Stomach (tissue), 8 donors: ENCODE measurements at regions not wholly inside any gene's neighbourhood (a gene's known extent, or its start where the extent isn't known, plus 50 kb on each side); places are given as distances from the start of the nearest gene placed in this dataset.

ENCODE experiments used
- DNase-seq, 2 donors: peaks; one replicate each; pipeline versions ENCODE4 v3.0.0 to v3.0.0-alpha.2; 2013 to 2019
- H3K27ac ChIP-seq, 5 donors: fragments of 200-600 bp in 4 of 5; sonication (generic) in 4 of 5; one replicate each; pipeline ENCODE4 v1.5.1; 2013 to 2019; ENCODE audit warnings: mild to moderate bottlenecking in 1 of 5, moderate library complexity in 1 of 5
- H3K27me3 ChIP-seq, 3 donors: fragments of 200-600 bp; sonication (generic); one replicate each; pipeline ENCODE4 v1.5.1; 2017 to 2019; ENCODE audit warnings: mixed run types in 1 of 3
- H3K36me3 ChIP-seq, 4 donors: fragments of 200-600 bp; sonication (generic); 1 replicate in 3 of 4; 2 replicates in 1 of 4; pipeline ENCODE4 v1.5.1; 2016 to 2019
- H3K4me1 ChIP-seq, 4 donors: fragments of 200-600 bp; sonication (generic); one replicate each; pipeline ENCODE4 v1.5.1; 2016 to 2019
- H3K4me3 ChIP-seq, 4 donors: fragments of 200-600 bp; sonication (generic) in 3 of 4; one replicate each; pipeline ENCODE4 v1.5.1; 2016 to 2019; ENCODE audit warnings: mild to moderate bottlenecking in 1 of 4
- H3K9me3 ChIP-seq, 4 donors: fragments of 200-600 bp; sonication (generic); one replicate each; pipeline ENCODE4 v1.5.1; 2016 to 2019
- CTCF ChIP-seq, 7 experiments: fragments of 450-650 bp in 4 of 7; fragments of 200-600 bp in 3 of 7; sonication (generic) in 3 of 7; IDR thresholded peaks; one replicate each; pipeline ENCODE4 v1.5.1; 2016 to 2019; ENCODE audit warnings: antibody characterized with exemption in 7 of 7, control low read depth in 2 of 7, mild to moderate bottlenecking in 1 of 7
- EP300 ChIP-seq: sonication (generic); formaldehyde crosslinking; IDR thresholded peaks from one replicate; pipeline ENCODE4 v1.6.1; 2017; ENCODE audit warnings: antibody characterized with exemption
- POLR2A ChIP-seq, 4 donors: fragments of 450-650 bp; IDR thresholded peaks; one replicate each; pipeline ENCODE4 v1.6.1; 2016; ENCODE audit warnings: antibody characterized with exemption in 4 of 4, control low read depth in 2 of 4, mild to moderate bottlenecking in 1 of 4, moderate library complexity in 1 of 4
- POLR2AphosphoS5 ChIP-seq, 3 donors: sonication (generic); formaldehyde crosslinking; IDR thresholded peaks; one replicate each; pipeline ENCODE4 v1.6.1; 2016; ENCODE audit warnings: antibody characterized with exemption in 3 of 3
- WGBS, 5 donors: extraction: QIAGEN DNeasy Blood & Tissue Kit in 3 of 5; methylation state at CpG; one replicate each; pipeline versions ENCODE4 v1.1.5 to v1.1.7; 2013 to 2018; 5-methylcytosine and 5-hydroxymethylcytosine counted together
- intact Hi-C: fragments of 100-400 bp; cut with DNase I; formaldehyde crosslinking; loops from one replicate; pipeline ENCODE4 v1.15.1; 2023; ENCODE audit warnings: low total_unique reads
- donor health status: healthy with polysubstance abuse.
- donor health status: Bipolar disorder and iron deficiency.
- donor health status: healthy.

DNA sequence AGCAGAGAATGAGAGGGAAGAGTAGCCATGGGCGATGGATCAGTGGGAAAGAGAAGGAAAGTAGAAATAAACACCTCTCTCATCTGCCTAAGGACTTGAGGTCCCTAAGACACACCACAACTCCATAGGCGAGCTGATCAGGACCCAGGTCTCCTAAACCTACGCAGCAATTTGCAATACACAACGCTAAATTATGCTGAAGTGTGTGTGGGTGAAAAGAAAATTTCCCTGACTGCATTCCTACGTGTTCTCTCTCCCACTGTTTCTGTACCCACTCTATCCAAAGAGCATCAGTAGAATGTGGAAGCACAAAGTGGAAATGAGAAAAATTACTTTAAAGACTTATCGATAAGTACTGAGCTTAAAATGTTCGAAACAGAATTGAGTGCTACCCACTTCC, 88.9 kb downstream of the RPS29 start:
- H3K9me3 ChIP-seq, result no peaks in the 10 kb centered on the region
- no peaks in the 10 kb centered on the region for H3K36me3 ChIP-seq
- intact Hi-C loops, result loop anchor here (5.0 kb wide), 1 partner anchor 35 kb away; no protein-coding TSS in a partner anchor
- H3K27ac ChIP-seq, result no peak overlapping the region
- H3K4me1 ChIP-seq, result peaks cover 0 to 3% (median under 1%) of the 10 kb centered on the region in 4 donors
- no peak overlapping the region for H3K4me3 ChIP-seq
- H3K27me3 ChIP-seq, result peaks cover 0 to 10% (median 0%) of the 10 kb centered on the region in 3 donors
- TF ChIP-seq CTCF (IDR thresholded peaks at IDR 0.05) (no peak), POLR2AphosphoS5 (IDR thresholded peaks at IDR 0.05) (no peak), EP300 (no peak), POLR2A (IDR thresholded peaks at IDR 0.05) (no peak)
- 85 to 93% (median 92%) methylated on average over 7 of the region's 7 CpGs for WGBS, 5 donors
- no peak for DNase-seq

DNA sequence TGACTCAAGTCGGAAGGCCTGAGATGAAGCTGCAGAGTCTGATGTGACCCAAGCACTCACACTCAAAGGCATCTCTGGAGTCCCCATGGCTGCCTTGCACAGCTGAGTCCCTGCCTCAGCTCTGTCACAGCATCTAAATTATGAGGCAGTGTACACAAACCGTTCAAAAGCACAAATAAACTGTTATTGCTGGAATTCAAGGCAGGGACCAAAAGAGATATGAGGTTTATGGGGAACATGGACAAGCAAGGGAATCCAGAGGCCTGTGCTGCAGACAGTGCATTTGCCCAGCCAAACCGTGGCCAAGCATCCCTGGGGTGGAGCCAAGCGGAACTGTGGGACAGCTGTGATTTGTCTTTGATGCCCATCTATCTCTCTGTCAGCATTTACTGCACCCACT, 91.3 kb downstream of the RPS29 start:
- no peaks in the 10 kb centered on the region for H3K9me3 ChIP-seq
- TF ChIP-seq EP300 (no peak), POLR2AphosphoS5 (IDR thresholded peaks at IDR 0.05) (no peak), POLR2A (IDR thresholded peaks at IDR 0.05) (no peak), CTCF (IDR thresholded peaks at IDR 0.05) (no peak)
- no peak overlapping the region for H3K27ac ChIP-seq
- no peaks in the 10 kb centered on the region for H3K36me3 ChIP-seq
- intact Hi-C loops, result loop anchor here (5.0 kb wide), 1 partner anchor 33 kb away; no protein-coding TSS in a partner anchor
- no peak overlapping the region for H3K4me3 ChIP-seq
- peaks cover 0 to 6% (median 0%) of the 10 kb centered on the region in 3 donors for H3K27me3 ChIP-seq
- H3K4me1 ChIP-seq, result peaks cover 0 to 7% (median 5%) of the 10 kb centered on the region in 4 donors
- DNase-seq, result no peak
- WGBS, 5 donors, result 71 to 83% (median 78%) methylated on average over 4 of the region's 4 CpGs

GRCh38 chr14:49493557-49493956, 92.6 kb downstream of the RPS29 start:
- 42 to 55% (median 53%) methylated on average over 3 of the region's 3 CpGs for WGBS, 5 donors
- Histone ChIP-seq H3K4me1 (peaks cover 0 to 7% (median 5%) of the 10 kb centered on the region in 4 donors), H3K4me3 (no peak overlapping the region), H3K9me3 (no peaks in the 10 kb centered on the region), H3K27me3 (peaks cover 0 to 2% (median 0%) of the 10 kb centered on the region in 3 donors), H3K27ac (no peak overlapping the region), H3K36me3 (no peaks in the 10 kb centered on the region)
- DNase-seq, result no peak
- TF ChIP-seq POLR2A (IDR thresholded peaks at IDR 0.05) (no peak), EP300 (no peak)
- intact Hi-C loops, result no loop called here

DNA sequence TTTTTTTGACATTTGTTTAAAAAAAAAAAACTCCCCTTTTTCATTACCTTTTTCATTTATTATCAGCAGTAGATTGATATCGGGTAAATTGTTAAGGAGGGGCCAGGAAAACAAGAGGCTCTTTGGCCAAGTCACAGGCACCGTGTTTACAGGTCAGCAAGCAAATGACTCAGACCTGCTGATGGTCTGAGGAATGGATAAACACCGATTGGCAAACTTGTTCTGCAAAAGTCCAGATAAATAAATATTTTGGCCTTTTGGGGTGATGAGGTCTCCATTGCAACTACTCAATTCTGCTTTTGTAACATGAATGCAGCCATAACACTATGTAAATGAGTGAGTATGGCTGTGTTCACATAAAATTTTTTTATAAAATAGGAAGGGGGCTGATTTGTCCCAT, 94.0 kb downstream of the RPS29 start:
- no peak for DNase-seq
- H3K27me3 ChIP-seq, result no peaks in the 10 kb centered on the region
- no peaks in the 10 kb centered on the region for H3K36me3 ChIP-seq
- H3K4me3 ChIP-seq, result no peak overlapping the region
- WGBS, 5 donors, result 18 to 40% (median 27%) methylated on average over 3 of the region's 3 CpGs
- peaks cover 0 to 7% (median 5%) of the 10 kb centered on the region in 4 donors for H3K4me1 ChIP-seq
- H3K27ac ChIP-seq, result no peak overlapping the region
- TF ChIP-seq POLR2AphosphoS5 (IDR thresholded peaks at IDR 0.05) (no peak), EP300 (no peak), CTCF (IDR thresholded peaks at IDR 0.05) (no peak), POLR2A (IDR thresholded peaks at IDR 0.05) (no peak)
- intact Hi-C loops, result no loop called here
- H3K9me3 ChIP-seq, result no peaks in the 10 kb centered on the region

GRCh38 chr14:49489341-49489740, 96.8 kb downstream of the RPS29 start:
- DNase-seq, result no peak
- Histone ChIP-seq H3K36me3 (no peaks in the 10 kb centered on the region), H3K4me1 (peaks cover 0 to 7% (median 5%) of the 10 kb centered on the region in 4 donors), H3K27ac (no peak overlapping the region), H3K27me3 (no peaks in the 10 kb centered on the region), H3K4me3 (no peak overlapping the region), H3K9me3 (no peaks in the 10 kb centered on the region)
- intact Hi-C loops, result no loop called here
- TF ChIP-seq POLR2A (IDR thresholded peaks at IDR 0.05) (no peak), CTCF (IDR thresholded peaks at IDR 0.05) (no peak)
